Activated CD8-positive, alpha-beta memory T cell treated with anti-CD3 and anti-CD28 coated beads, Interleukin-2, amount 50 U/mL, for 48 hours (primary cell): ENCODE measurements at regions not wholly inside any gene's neighbourhood (a gene's known extent, or its start where the extent isn't known, plus 50 kb on each side); places are given as distances from the start of the nearest gene placed in this dataset.
"Not testable (repeated sequence)": the region's sequence is repeated elsewhere in the genome, so short reads cannot be mapped to it uniquely, and the experiment has no call there.

Experiments
- DNase-seq: peaks from one replicate; pipeline ENCODE4 v3.0.0-alpha.2; 2020

GRCh38 chr17:5871666-5872065 lies 198.5 kb upstream of the WSCD1 start:
- DNase-seq = no peak

DNA sequence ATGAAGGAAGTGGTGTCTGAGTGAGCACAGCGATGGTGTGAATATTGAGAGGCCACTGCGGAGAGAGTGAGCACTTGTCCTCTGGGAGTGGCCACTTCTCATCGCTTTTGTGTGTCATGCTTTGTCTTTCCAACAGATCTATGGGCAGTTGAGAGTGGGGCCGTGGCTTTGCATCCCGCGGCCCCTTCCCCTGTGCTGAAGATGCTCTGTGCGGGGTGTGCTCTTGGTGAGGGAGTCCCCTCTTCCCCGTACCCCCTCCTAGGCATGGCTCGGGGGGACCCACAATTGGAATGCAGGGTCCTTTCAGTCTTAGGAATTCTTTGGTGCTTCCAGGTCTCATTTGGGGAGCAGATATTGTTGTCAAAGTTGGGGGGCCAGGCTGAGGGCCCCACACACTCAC lies 197.3 kb upstream of the WSCD1 start:
- DNase-seq = no peak

DNA sequence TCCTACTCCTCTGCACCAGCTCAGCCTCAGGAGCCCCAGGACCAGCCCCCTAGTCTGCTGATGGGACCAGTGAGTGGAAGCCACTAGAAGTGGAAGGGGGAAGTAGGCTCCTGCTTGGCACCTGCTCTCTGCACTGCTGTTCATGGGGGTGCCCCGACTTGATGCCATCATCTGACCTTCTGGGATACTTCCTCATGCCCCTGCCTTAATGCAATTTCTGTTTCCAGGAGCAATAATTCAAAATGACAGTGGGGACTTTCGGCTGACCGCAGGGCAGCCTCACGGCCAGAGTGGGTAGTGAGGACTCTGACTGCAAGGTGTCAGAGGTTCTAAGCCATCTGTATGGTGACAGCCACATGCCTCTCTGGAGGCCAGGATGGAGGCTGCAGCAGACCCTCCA lies 196.4 kb upstream of the WSCD1 start:
- DNase-seq = no peak

DNA sequence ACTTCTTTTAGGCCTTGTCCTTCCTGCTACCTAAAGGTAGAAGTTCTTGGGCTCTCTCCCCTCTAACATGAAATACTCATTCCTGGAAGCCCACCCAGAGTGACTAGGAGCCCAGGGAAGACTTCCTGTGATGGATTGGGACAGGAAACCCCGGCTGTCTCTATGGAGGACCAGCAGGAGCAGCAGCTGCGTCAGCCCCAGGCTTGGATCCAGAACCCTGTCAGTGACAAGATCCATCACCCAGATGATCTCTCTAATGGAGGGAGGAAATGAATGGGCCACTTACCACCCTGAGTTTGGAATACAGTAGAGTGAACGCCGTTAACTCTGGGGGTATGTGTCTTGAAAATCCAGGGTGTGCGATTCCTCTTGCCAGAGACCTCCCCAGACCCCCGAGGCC lies 195.7 kb upstream of the WSCD1 start:
- no peak for DNase-seq

- no peak for DNase-seq
Measured at GRCh38 chr17:5877366-5877765, 192.8 kb upstream of the WSCD1 start.

- DNase-seq = no peak
Measured at GRCh38 chr17:5877948-5878347, 192.2 kb upstream of the WSCD1 start.

- DNase-seq = no peak
Measured at GRCh38 chr17:5881849-5882248, 188.3 kb upstream of the WSCD1 start.

GRCh38 chr17:5883775-5884665 lies 186.2 kb upstream of the WSCD1 start:
- no peak for DNase-seq

- DNase-seq = no peak
Measured at GRCh38 chr17:5885336-5885735, 184.8 kb upstream of the WSCD1 start.

- no peak for DNase-seq
Measured at GRCh38 chr17:5888811-5889210, 181.4 kb upstream of the WSCD1 start.

DNA sequence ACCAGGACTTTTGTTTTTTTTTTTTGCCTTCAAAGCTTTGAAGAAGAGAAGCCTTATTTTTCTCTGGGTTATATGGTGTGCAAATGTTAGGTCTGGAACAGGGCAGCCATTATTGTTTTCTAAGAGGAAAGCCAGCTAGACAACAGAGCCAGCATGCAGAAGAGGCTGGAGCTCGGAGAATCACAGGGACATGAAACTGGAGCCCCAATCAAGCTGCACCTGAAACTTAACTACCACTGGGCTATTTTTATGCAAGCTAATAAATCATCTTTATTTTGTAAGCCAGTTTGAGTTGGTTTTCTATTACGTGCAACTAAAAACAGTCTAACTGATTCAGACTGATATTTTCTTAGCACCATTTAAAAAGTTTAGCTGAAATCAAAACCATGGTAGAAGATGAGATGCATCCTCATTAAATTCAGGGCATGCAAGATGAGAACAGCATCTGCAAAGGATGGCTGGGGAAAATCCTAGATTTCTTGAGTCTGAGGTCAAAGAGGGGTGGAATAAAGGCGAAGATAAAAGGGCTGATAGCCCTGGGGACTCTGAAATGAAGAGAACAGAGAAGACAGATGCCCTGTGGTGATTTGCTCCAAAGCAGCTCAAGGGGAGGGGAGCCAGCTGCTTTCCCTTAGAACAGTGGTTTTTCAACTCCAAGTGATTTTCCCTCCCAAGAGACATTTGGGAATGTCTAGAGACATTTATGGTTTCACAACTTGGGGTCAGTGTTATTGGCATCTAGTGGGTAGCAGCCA lies 177.1 kb upstream of the WSCD1 start:
- DNase-seq = no peak

GRCh38 chr17:5893741-5894140 lies 176.4 kb upstream of the WSCD1 start:
- no peak for DNase-seq

- no peak for DNase-seq
Measured at GRCh38 chr17:5895276-5895675, 174.9 kb upstream of the WSCD1 start.

DNA sequence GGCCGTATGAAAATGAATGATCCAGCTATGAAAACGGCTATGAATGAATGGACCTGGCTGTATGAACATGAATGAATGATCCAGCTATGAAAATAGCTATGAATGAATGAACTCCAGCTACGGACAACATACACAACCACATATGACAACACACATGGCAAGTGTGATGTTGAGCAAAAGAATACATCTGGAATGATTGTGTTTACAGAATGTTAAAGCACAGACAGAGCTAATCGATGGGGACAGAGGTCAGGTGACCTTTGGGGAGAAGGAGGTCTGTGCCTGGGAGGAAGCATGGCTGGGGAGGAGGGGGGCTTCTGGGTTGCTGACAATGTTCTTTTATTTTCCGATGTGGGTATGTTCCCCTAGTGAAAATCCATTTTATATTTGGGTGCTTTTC lies 174.0 kb upstream of the WSCD1 start:
- DNase-seq = no peak

GRCh38 chr17:5897275-5897911 lies 172.8 kb upstream of the WSCD1 start:
- DNase-seq = no peak

DNA sequence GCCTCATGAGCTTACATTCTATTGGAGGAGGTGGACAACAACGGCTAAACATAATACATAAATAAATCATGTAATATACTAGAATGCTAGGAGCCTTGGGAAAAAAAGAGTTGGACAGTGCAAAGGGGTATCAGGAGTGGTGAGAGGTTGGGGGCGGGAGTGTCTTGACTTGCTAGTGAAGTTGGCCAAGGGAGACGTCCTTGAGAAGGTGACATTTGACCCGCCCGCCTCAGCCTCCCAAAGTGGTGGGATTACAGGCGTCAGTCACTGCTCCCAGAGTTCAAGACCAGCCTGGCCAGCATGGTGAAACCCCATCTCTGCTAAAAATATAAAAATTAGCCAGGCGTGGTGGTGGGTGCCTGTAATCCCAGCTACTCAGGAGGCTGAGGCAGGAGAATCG lies 172.2 kb upstream of the WSCD1 start:
- not testable (repeated sequence) for DNase-seq

- DNase-seq = no peak
Measured at GRCh38 chr17:5898406-5898805, 171.8 kb upstream of the WSCD1 start.

- no peak for DNase-seq
Measured at GRCh38 chr17:5899496-5900195, 170.5 kb upstream of the WSCD1 start.

- DNase-seq = no peak
Measured at GRCh38 chr17:5901731-5902130, 168.4 kb upstream of the WSCD1 start.

GRCh38 chr17:5902181-5903140 lies 167.7 kb upstream of the WSCD1 start:
- DNase-seq = no peak

DNA sequence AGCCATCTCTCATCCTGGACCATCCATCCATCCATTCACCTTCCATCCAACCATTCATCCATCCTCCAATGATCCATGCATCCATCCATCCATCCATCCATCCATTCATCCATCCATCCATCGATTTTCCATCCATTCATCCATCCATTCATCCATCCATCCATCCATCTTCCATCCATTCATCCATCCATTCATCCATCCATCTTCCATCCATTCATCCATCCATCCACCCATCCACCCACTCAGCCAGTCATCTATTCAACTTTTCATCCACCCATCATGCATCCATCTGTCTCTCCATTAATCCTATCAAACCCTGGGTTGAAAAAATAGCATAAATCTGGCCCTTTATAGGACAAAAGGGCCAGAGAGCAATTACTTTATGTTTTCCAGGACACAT lies 158.3 kb upstream of the WSCD1 start:
- no peak for DNase-seq

GRCh38 chr17:5913032-5913531 lies 157.1 kb upstream of the WSCD1 start:
- DNase-seq = no peak
